Esophagus muscularis mucosa (tissue), 4 donors: ENCODE measurements at regions not wholly inside any gene's neighbourhood (a gene's known extent, or its start where the extent isn't known, plus 50 kb on each side); places are given as distances from the start of the nearest gene placed in this dataset.

Source experiments
- DNase-seq: peaks from one replicate; pipeline ENCODE4 v3.0.0-alpha.2; 2017; ENCODE audit errors: extremely low spot score
- H3K27ac ChIP-seq, 4 donors: fragments of 200-600 bp; sonication (generic); replicated peaks in 1 of 4; 1 replicate in 3 of 4; 2 replicates in 1 of 4; pipeline ENCODE4 v1.5.1; 2016 to 2019; ENCODE audit warnings: mild to moderate bottlenecking in 1 of 4
- H3K27me3 ChIP-seq, 4 donors: fragments of 200-600 bp; sonication (generic); one replicate each; pipeline versions ENCODE4 v1.5.1 to v1.6.0; 2016 to 2019
- H3K36me3 ChIP-seq, 4 donors: fragments of 200-600 bp; sonication (generic); one replicate each; pipeline ENCODE4 v1.5.1; 2016 to 2019
- H3K4me1 ChIP-seq, 4 donors: fragments of 200-600 bp; sonication (generic); one replicate each; pipeline ENCODE4 v1.5.1; 2016 to 2019
- H3K4me3 ChIP-seq, 4 donors: fragments of 200-600 bp; sonication (generic); 1 replicate in 2 of 4; 2 replicates in 2 of 4; pipeline ENCODE4 v1.5.1; 2016 to 2019; ENCODE audit warnings: mild to moderate bottlenecking in 4 of 4, moderate library complexity in 1 of 4
- H3K9me3 ChIP-seq, 4 donors: fragments of 200-600 bp; sonication (generic); 1 replicate in 3 of 4; 2 replicates in 1 of 4; pipeline ENCODE4 v1.5.1; 2016 to 2019
- EP300 ChIP-seq: sonication (generic); formaldehyde crosslinking; IDR thresholded peaks from one replicate; pipeline ENCODE4 v1.6.1; 2017; ENCODE audit warnings: antibody characterized with exemption
- POLR2A ChIP-seq: fragments of 450-650 bp; IDR thresholded peaks from one replicate; pipeline ENCODE4 v1.6.1; 2017; ENCODE audit warnings: antibody characterized with exemption, moderate library complexity, mild to moderate bottlenecking, low read depth
- POLR2AphosphoS5 ChIP-seq, 2 donors: sonication (generic); formaldehyde crosslinking; IDR thresholded peaks; one replicate each; pipeline ENCODE4 v1.6.1; 2017; ENCODE audit warnings: antibody characterized with exemption in 2 of 2
- WGBS: methylation state at CpG from one replicate; pipeline ENCODE4 v1.1.5; 2018; 5-methylcytosine and 5-hydroxymethylcytosine counted together
- intact Hi-C: fragments of 100-400 bp; cut with DNase I; formaldehyde crosslinking; loops from one replicate; pipeline ENCODE4 v1.15.1; 2023
- small RNA-seq, 3 donors: library from RNA; depleted of rRNA; stranded (forward); fragments of <200 nt; gene quantifications; one replicate each; pipeline ENCODE3, GENCODE V24; 2016
- TF ChIP-seq, protein P1 (sequence below), 3 experiments: fragments of 200-600 bp in 2 of 3; fragments of 450-650 bp in 1 of 3; sonication (generic) in 2 of 3; IDR thresholded peaks; one replicate each; pipeline ENCODE4 v1.5.1; 2017 to 2019; ENCODE audit warnings: antibody characterized with exemption in 3 of 3, mild to moderate bottlenecking in 2 of 3, moderate library complexity in 1 of 3

DNA sequence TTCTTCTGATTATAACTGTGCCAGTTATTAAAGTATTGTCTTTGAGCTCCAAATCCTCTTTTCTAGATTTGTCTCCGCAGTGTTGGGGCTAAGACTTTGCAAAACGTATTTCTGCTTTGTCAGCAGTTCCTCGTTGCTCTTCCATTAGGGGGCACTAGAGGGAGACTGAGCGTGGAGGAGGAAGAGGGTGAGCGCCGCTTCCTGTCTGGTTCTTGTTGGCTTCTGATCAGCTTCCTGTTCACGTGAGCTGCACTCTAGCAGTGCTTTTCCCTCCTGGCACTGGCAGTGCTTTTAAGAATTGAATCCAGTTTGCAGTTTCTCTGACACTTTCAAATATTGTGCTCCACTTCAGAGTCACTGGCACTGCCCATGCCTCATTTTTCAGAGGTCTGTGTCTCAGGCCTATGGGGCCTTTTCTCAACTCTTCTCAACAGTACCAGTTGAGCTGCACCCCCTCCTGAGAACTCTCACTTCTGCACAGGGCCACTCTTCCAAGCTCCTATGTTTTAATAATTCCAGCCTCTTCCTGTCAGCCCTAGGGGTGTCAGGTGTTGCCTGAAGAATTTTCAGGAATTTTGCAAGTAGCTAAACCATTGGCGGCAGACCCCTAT lies 54.4 kb upstream of the LCORL start:
- Histone ChIP-seq H3K27ac (no peak overlapping the region), H3K27me3 (no peaks in the 10 kb centered on the region), H3K4me3 (no peak overlapping the region), H3K36me3 (no peaks in the 10 kb centered on the region), H3K9me3 (no peaks in the 10 kb centered on the region), H3K4me1 (peaks cover 0 to 5% (median 0%) of the 10 kb centered on the region in 4 donors)
- 59% methylated on average over 8 of the region's 8 CpGs for WGBS
- no peak for DNase-seq
- TF ChIP-seq POLR2A (no peak), EP300 (no peak), POLR2AphosphoS5 (IDR thresholded peaks at IDR 0.05) (peak in 1 of 2 donors; percentile 56)
- TF ChIP-seq, protein P1, sequence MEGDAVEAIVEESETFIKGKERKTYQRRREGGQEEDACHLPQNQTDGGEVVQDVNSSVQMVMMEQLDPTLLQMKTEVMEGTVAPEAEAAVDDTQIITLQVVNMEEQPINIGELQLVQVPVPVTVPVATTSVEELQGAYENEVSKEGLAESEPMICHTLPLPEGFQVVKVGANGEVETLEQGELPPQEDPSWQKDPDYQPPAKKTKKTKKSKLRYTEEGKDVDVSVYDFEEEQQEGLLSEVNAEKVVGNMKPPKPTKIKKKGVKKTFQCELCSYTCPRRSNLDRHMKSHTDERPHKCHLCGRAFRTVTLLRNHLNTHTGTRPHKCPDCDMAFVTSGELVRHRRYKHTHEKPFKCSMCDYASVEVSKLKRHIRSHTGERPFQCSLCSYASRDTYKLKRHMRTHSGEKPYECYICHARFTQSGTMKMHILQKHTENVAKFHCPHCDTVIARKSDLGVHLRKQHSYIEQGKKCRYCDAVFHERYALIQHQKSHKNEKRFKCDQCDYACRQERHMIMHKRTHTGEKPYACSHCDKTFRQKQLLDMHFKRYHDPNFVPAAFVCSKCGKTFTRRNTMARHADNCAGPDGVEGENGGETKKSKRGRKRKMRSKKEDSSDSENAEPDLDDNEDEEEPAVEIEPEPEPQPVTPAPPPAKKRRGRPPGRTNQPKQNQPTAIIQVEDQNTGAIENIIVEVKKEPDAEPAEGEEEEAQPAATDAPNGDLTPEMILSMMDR (IDR thresholded peaks at IDR 0.05), result peak in 2 of 3 experiments; percentile 8 to 25
- intact Hi-C loops, result no loop called here

DNA sequence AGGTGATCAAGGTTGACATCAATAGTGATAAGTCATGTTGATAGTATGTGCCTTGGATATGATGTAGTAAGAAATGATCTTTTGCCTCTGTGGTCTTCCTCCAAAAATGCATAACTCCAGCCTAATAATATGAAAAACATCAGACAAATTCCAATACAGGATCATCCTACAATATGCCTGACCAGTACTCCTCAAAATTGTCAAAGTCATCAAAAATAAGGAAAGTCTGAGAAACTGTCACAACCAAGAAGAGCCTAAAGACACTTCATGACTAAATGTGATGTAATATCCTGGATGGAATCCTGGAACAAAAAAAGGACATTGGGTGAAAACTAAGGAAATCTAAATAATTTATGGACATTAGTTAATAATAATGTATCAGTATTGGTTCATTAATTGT lies 50.3 kb upstream of the LCORL start:
- no peaks in the 10 kb centered on the region for H3K27me3 ChIP-seq
- TF ChIP-seq POLR2AphosphoS5 (IDR thresholded peaks at IDR 0.05) (no peak), POLR2A (no peak), EP300 (no peak)
- TF ChIP-seq, protein P1 (IDR thresholded peaks at IDR 0.05), result no peak
- no peak overlapping the region for H3K4me3 ChIP-seq
- intact Hi-C loops, result no loop called here
- DNase-seq, result no peak
- H3K9me3 ChIP-seq, result no peaks in the 10 kb centered on the region
- peaks cover 0 to 5% (median 0%) of the 10 kb centered on the region in 4 donors for H3K4me1 ChIP-seq
- H3K27ac ChIP-seq, result no peak overlapping the region
- H3K36me3 ChIP-seq, result no peaks in the 10 kb centered on the region

Small RNA genes in the stretch of these regions (small RNA-seq; reads per million reads assigned to genes)
- 0 reads per million in 3 donors for gene RNA5SP157
